ENCODE measurements at regions not wholly inside any gene's neighbourhood (a gene's known extent, or its start where the extent isn't known, plus 50 kb on each side); places are given as distances from the start of the nearest gene placed in this dataset.
A peak's percentile ranks its signal among the peaks of the same experiment; 100 is the strongest.
"Not testable (repeated sequence)": the region's sequence is repeated elsewhere in the genome, so short reads cannot be mapped to it uniquely, and the experiment has no call there.

- no peaks in the 10 kb centered on the region for H3K4me1 ChIP-seq (ENCODE audit: control insufficient read depth, insufficient read depth, low read length)
- no peaks in the 10 kb centered on the region for H3K27me3 ChIP-seq (ENCODE audit: control insufficient read depth, insufficient read depth, low read length, poor library complexity, severe bottlenecking)
- no peaks in the 10 kb centered on the region for H3K36me3 ChIP-seq (ENCODE audit: control insufficient read depth, insufficient read depth, low read length)
- no peak overlapping the region for H3K4me3 ChIP-seq (ENCODE audit: insufficient read depth, low read depth, low read length)
- H3K9me3 ChIP-seq (ENCODE audit: control insufficient read depth, low read length) = no peaks in the 10 kb centered on the region
- no peak overlapping the region for H3K27ac ChIP-seq (ENCODE audit: insufficient read depth, low read depth, low read length, poor library complexity, severe bottlenecking)
Observed at GRCh38 chr6:80603679-80604078, 497.2 kb downstream of the BCKDHB start.

GRCh38 chr6:80594461-80594860 lies 488.0 kb downstream of the BCKDHB start:
- Histone ChIP-seq H3K4me3 (ENCODE audit: insufficient read depth, low read depth, low read length) (no peak overlapping the region), H3K4me1 (ENCODE audit: control insufficient read depth, insufficient read depth, low read length) (no peaks in the 10 kb centered on the region), H3K27ac (ENCODE audit: insufficient read depth, low read depth, low read length, poor library complexity, severe bottlenecking) (no peak overlapping the region), H3K27me3 (ENCODE audit: control insufficient read depth, insufficient read depth, low read length, poor library complexity, severe bottlenecking) (no peaks in the 10 kb centered on the region), H3K36me3 (ENCODE audit: control insufficient read depth, insufficient read depth, low read length) (no peaks in the 10 kb centered on the region), H3K9me3 (ENCODE audit: control insufficient read depth, low read length) (no peaks in the 10 kb centered on the region)
- WGBS, 2 experiments = 100% methylated on average over 2 of the region's 4 CpGs

- no peaks in the 10 kb centered on the region for H3K4me1 ChIP-seq (ENCODE audit: control insufficient read depth, insufficient read depth, low read length)
- WGBS, 2 experiments = 85 to 97% methylated on average over 2 of the region's 2 CpGs
- H3K4me3 ChIP-seq (ENCODE audit: insufficient read depth, low read depth, low read length) = no peak overlapping the region
- no peak overlapping the region for H3K27ac ChIP-seq (ENCODE audit: insufficient read depth, low read depth, low read length, poor library complexity, severe bottlenecking)
- H3K9me3 ChIP-seq (ENCODE audit: control insufficient read depth, low read length) = no peaks in the 10 kb centered on the region
- H3K27me3 ChIP-seq (ENCODE audit: control insufficient read depth, insufficient read depth, low read length, poor library complexity, severe bottlenecking) = no peaks in the 10 kb centered on the region
- H3K36me3 ChIP-seq (ENCODE audit: control insufficient read depth, insufficient read depth, low read length) = no peaks in the 10 kb centered on the region
Observed at GRCh38 chr6:80592436-80592835, 486.0 kb downstream of the BCKDHB start.

- Histone ChIP-seq H3K27ac (ENCODE audit: insufficient read depth, low read depth, low read length, poor library complexity, severe bottlenecking) (no peak overlapping the region), H3K4me3 (ENCODE audit: insufficient read depth, low read depth, low read length) (no peak overlapping the region), H3K9me3 (ENCODE audit: control insufficient read depth, low read length) (no peaks in the 10 kb centered on the region), H3K36me3 (ENCODE audit: control insufficient read depth, insufficient read depth, low read length) (no peaks in the 10 kb centered on the region), H3K27me3 (ENCODE audit: control insufficient read depth, insufficient read depth, low read length, poor library complexity, severe bottlenecking) (no peaks in the 10 kb centered on the region), H3K4me1 (ENCODE audit: control insufficient read depth, insufficient read depth, low read length) (no peaks in the 10 kb centered on the region)
Observed at GRCh38 chr6:80586242-80586641, 479.8 kb downstream of the BCKDHB start.

GRCh38 chr6:80579391-80580023 lies 473.0 kb downstream of the BCKDHB start:
- H3K4me3 ChIP-seq (ENCODE audit: insufficient read depth, low read depth, low read length) = no peak overlapping the region
- H3K4me1 ChIP-seq (ENCODE audit: control insufficient read depth, insufficient read depth, low read length) = no peaks in the 10 kb centered on the region
- 97 to 98% methylated on average over 2 of the region's 2 CpGs for WGBS, 2 experiments
- no peaks in the 10 kb centered on the region for H3K9me3 ChIP-seq (ENCODE audit: control insufficient read depth, low read length)
- H3K27me3 ChIP-seq (ENCODE audit: control insufficient read depth, insufficient read depth, low read length, poor library complexity, severe bottlenecking) = no peaks in the 10 kb centered on the region
- H3K27ac ChIP-seq (ENCODE audit: insufficient read depth, low read depth, low read length, poor library complexity, severe bottlenecking) = no peak overlapping the region
- H3K36me3 ChIP-seq (ENCODE audit: control insufficient read depth, insufficient read depth, low read length) = no peaks in the 10 kb centered on the region

GRCh38 chr6:80573320-80573719 lies 466.8 kb downstream of the BCKDHB start:
- H3K27me3 ChIP-seq (ENCODE audit: control insufficient read depth, insufficient read depth, low read length, poor library complexity, severe bottlenecking); H3K27ac ChIP-seq (ENCODE audit: insufficient read depth, low read depth, low read length, poor library complexity, severe bottlenecking); H3K9me3 ChIP-seq (ENCODE audit: control insufficient read depth, low read length); H3K4me1 ChIP-seq (ENCODE audit: control insufficient read depth, insufficient read depth, low read length); H3K36me3 ChIP-seq (ENCODE audit: control insufficient read depth, insufficient read depth, low read length); H3K4me3 ChIP-seq (ENCODE audit: insufficient read depth, low read depth, low read length): not testable (repeated sequence)
- WGBS, 2 experiments = 57 to 58% methylated on average over 15 of the region's 15 CpGs

- H3K4me1 ChIP-seq (ENCODE audit: control insufficient read depth, insufficient read depth, low read length) = no peaks in the 10 kb centered on the region
- no peak overlapping the region for H3K4me3 ChIP-seq (ENCODE audit: insufficient read depth, low read depth, low read length)
- 100% methylated on average over 1 of the region's 1 CpG; no CpG with 5 or more reads in 1 of the 2 experiments for WGBS, 2 experiments
- no peak overlapping the region for H3K27ac ChIP-seq (ENCODE audit: insufficient read depth, low read depth, low read length, poor library complexity, severe bottlenecking)
- no peaks in the 10 kb centered on the region for H3K36me3 ChIP-seq (ENCODE audit: control insufficient read depth, insufficient read depth, low read length)
- H3K27me3 ChIP-seq (ENCODE audit: control insufficient read depth, insufficient read depth, low read length, poor library complexity, severe bottlenecking) = no peaks in the 10 kb centered on the region
- H3K9me3 ChIP-seq (ENCODE audit: control insufficient read depth, low read length) = no peaks in the 10 kb centered on the region
Observed at GRCh38 chr6:80566361-80566760, 459.9 kb downstream of the BCKDHB start.

GRCh38 chr6:80553071-80553740 lies 446.7 kb downstream of the BCKDHB start:
- peaks cover 3% of the 10 kb centered on the region for H3K4me1 ChIP-seq (ENCODE audit: control insufficient read depth, insufficient read depth, low read length)
- H3K27me3 ChIP-seq (ENCODE audit: control insufficient read depth, insufficient read depth, low read length, poor library complexity, severe bottlenecking) = no peaks in the 10 kb centered on the region
- no peak overlapping the region for H3K4me3 ChIP-seq (ENCODE audit: insufficient read depth, low read depth, low read length)
- no peaks in the 10 kb centered on the region for H3K36me3 ChIP-seq (ENCODE audit: control insufficient read depth, insufficient read depth, low read length)
- WGBS, 2 experiments = 20 to 28% methylated on average over 5 of the region's 5 CpGs
- H3K27ac ChIP-seq (ENCODE audit: insufficient read depth, low read depth, low read length, poor library complexity, severe bottlenecking) = peak overlapping the region; percentile 11
- no peaks in the 10 kb centered on the region for H3K9me3 ChIP-seq (ENCODE audit: control insufficient read depth, low read length)

GRCh38 chr6:80550748-80551147 lies 444.3 kb downstream of the BCKDHB start:
- Histone ChIP-seq H3K4me1 (ENCODE audit: control insufficient read depth, insufficient read depth, low read length) (peaks cover 3% of the 10 kb centered on the region), H3K36me3 (ENCODE audit: control insufficient read depth, insufficient read depth, low read length) (no peaks in the 10 kb centered on the region), H3K27ac (ENCODE audit: insufficient read depth, low read depth, low read length, poor library complexity, severe bottlenecking) (no peak overlapping the region), H3K4me3 (ENCODE audit: insufficient read depth, low read depth, low read length) (no peak overlapping the region), H3K27me3 (ENCODE audit: control insufficient read depth, insufficient read depth, low read length, poor library complexity, severe bottlenecking) (no peaks in the 10 kb centered on the region), H3K9me3 (ENCODE audit: control insufficient read depth, low read length) (no peaks in the 10 kb centered on the region)
- WGBS, 2 experiments = 88% methylated on average over 3 to 4 of the region's 4 CpGs

- H3K9me3 ChIP-seq (ENCODE audit: control insufficient read depth, low read length) = no peaks in the 10 kb centered on the region
- WGBS, 2 experiments = 89 to 96% methylated on average over 2 of the region's 2 CpGs
- peaks cover 3% of the 10 kb centered on the region for H3K4me1 ChIP-seq (ENCODE audit: control insufficient read depth, insufficient read depth, low read length)
Observed at GRCh38 chr6:80550281-80550680, 443.8 kb downstream of the BCKDHB start.

More at GRCh38 chr6:80550281-80550680, 443.8 kb downstream of the BCKDHB start:
- Histone ChIP-seq H3K36me3 (ENCODE audit: control insufficient read depth, insufficient read depth, low read length) (no peaks in the 10 kb centered on the region), H3K27me3 (ENCODE audit: control insufficient read depth, insufficient read depth, low read length, poor library complexity, severe bottlenecking) (no peaks in the 10 kb centered on the region), H3K4me3 (ENCODE audit: insufficient read depth, low read depth, low read length) (no peak overlapping the region), H3K27ac (ENCODE audit: insufficient read depth, low read depth, low read length, poor library complexity, severe bottlenecking) (no peak overlapping the region)
